Fibroblast of lung (primary cell): ENCODE measurements at regions not wholly inside any gene's neighbourhood (a gene's known extent, or its start where the extent isn't known, plus 50 kb on each side); places are given as distances from the start of the nearest gene placed in this dataset.

Source experiments
- CTCF ChIP-seq, 2 donors: IDR thresholded peaks in 1 of 2; conservative IDR thresholded peaks in 1 of 2; 1 replicate in 1 of 2; 2 replicates in 1 of 2; pipeline ENCODE4 v1.5.1; 2011 to 2012; ENCODE audit warnings: low read length in 2 of 2, control low read depth in 1 of 2, inconsistent platforms in 1 of 2, low read depth in 1 of 2, mild to moderate bottlenecking in 1 of 2
- EZH2 ChIP-seq: IDR thresholded peaks from 2 replicates; pipeline ENCODE4 v1.5.1; 2012; ENCODE audit warnings: low read length, control low read depth, mild to moderate bottlenecking; ENCODE audit errors: missing control alignments

GRCh38 chr1:47622776-47623556 lies 185.1 kb downstream of the FOXD2 start:
- TF ChIP-seq CTCF (conservative IDR thresholded peaks at IDR 0.05 in 1 of 2, IDR thresholded peaks at IDR 0.05 in 1 of 2; ENCODE audit: low read depth in 1 of 2, low read length in 2 of 2) (no peak), EZH2 (no peak)
